Gastroesophageal sphincter (tissue), 4 donors: ENCODE measurements at regions not wholly inside any gene's neighbourhood (a gene's known extent, or its start where the extent isn't known, plus 50 kb on each side); places are given as distances from the start of the nearest gene placed in this dataset.

Experiments used
- ATAC-seq: fragments of 150-250 bp; one replicate; pipeline ENCODE4 v1.9.1; 2016; ENCODE audit warnings: mild to moderate bottlenecking, moderate library complexity
- H3K27ac ChIP-seq, 4 donors: fragments of 200-600 bp; sonication (generic) in 3 of 4; 1 replicate in 3 of 4; 2 replicates in 1 of 4; pipeline ENCODE4 v1.5.1; 2016 to 2019
- H3K27me3 ChIP-seq: fragments of 200-600 bp; sonication (generic); one replicate; pipeline ENCODE4 v1.5.1; 2019
- H3K36me3 ChIP-seq, 2 donors: fragments of 200-600 bp; sonication (generic); one replicate each; pipeline ENCODE4 v1.5.1; 2019; ENCODE audit warnings: control low read depth in 1 of 2
- H3K4me1 ChIP-seq, 3 donors: fragments of 200-600 bp; sonication (generic); 1 replicate in 2 of 3; 2 replicates in 1 of 3; pipeline ENCODE4 v1.5.1; 2016 to 2019; ENCODE audit warnings: control low read depth in 2 of 3
- H3K4me3 ChIP-seq, 2 donors: fragments of 200-600 bp; sonication (generic); one replicate each; pipeline ENCODE4 v1.5.1; 2019; ENCODE audit warnings: mild to moderate bottlenecking in 1 of 2, moderate library complexity in 1 of 2
- H3K9me3 ChIP-seq, 3 donors: fragments of 200-600 bp; sonication (generic); one replicate each; pipeline ENCODE4 v1.5.1; 2017 to 2019; ENCODE audit warnings: control low read depth in 2 of 3
- EP300 ChIP-seq: sonication (generic); formaldehyde crosslinking; IDR thresholded peaks from one replicate; pipeline ENCODE4 v1.6.1; 2017; ENCODE audit warnings: antibody characterized with exemption, mild to moderate bottlenecking
- POLR2A ChIP-seq, 2 donors: fragments of 450-650 bp; IDR thresholded peaks; one replicate each; pipeline ENCODE4 v1.6.1; 2017; ENCODE audit warnings: antibody characterized with exemption in 2 of 2, mild to moderate bottlenecking in 2 of 2, moderate library complexity in 1 of 2
- POLR2AphosphoS5 ChIP-seq: sonication (generic); formaldehyde crosslinking; IDR thresholded peaks from one replicate; pipeline ENCODE4 v1.6.1; 2017; ENCODE audit warnings: antibody characterized with exemption
- WGBS, 2 donors: methylation state at CpG; one replicate each; pipeline ENCODE4 v1.1.5; 2018; ENCODE audit warnings: low coverage in 1 of 2; 5-methylcytosine and 5-hydroxymethylcytosine counted together
- TF ChIP-seq, protein P1 (sequence below), 4 experiments: fragments of 200-600 bp in 2 of 4; fragments of 450-650 bp in 2 of 4; sonication (generic) in 1 of 4; IDR thresholded peaks; one replicate each; pipeline ENCODE4 v1.5.1; 2017 to 2019; ENCODE audit warnings: antibody characterized with exemption in 4 of 4, mild to moderate bottlenecking in 2 of 4, moderate library complexity in 2 of 4

- Histone ChIP-seq H3K27me3 (peaks cover 6% of the 10 kb centered on the region), H3K27ac (no peak overlapping the region), H3K9me3 (peaks cover 0 to 10% (median 0%) of the 10 kb centered on the region in 3 donors), H3K4me3 (no peak overlapping the region), H3K36me3 (no peaks in the 10 kb centered on the region), H3K4me1 (peaks cover 0 to 17% (median 0%) of the 10 kb centered on the region in 3 donors)
- no peak for ATAC-seq
- TF ChIP-seq POLR2A (IDR thresholded peaks at IDR 0.05) (no peak), POLR2AphosphoS5 (no peak), EP300 (no peak)
- TF ChIP-seq, protein P1, sequence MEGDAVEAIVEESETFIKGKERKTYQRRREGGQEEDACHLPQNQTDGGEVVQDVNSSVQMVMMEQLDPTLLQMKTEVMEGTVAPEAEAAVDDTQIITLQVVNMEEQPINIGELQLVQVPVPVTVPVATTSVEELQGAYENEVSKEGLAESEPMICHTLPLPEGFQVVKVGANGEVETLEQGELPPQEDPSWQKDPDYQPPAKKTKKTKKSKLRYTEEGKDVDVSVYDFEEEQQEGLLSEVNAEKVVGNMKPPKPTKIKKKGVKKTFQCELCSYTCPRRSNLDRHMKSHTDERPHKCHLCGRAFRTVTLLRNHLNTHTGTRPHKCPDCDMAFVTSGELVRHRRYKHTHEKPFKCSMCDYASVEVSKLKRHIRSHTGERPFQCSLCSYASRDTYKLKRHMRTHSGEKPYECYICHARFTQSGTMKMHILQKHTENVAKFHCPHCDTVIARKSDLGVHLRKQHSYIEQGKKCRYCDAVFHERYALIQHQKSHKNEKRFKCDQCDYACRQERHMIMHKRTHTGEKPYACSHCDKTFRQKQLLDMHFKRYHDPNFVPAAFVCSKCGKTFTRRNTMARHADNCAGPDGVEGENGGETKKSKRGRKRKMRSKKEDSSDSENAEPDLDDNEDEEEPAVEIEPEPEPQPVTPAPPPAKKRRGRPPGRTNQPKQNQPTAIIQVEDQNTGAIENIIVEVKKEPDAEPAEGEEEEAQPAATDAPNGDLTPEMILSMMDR (IDR thresholded peaks at IDR 0.05), result no peak
- 70 to 78% methylated on average over 4 of the region's 4 CpGs for WGBS, 2 donors
Measured at GRCh38 chr12:125568306-125568705, 503.1 kb downstream of the AACS start.

DNA sequence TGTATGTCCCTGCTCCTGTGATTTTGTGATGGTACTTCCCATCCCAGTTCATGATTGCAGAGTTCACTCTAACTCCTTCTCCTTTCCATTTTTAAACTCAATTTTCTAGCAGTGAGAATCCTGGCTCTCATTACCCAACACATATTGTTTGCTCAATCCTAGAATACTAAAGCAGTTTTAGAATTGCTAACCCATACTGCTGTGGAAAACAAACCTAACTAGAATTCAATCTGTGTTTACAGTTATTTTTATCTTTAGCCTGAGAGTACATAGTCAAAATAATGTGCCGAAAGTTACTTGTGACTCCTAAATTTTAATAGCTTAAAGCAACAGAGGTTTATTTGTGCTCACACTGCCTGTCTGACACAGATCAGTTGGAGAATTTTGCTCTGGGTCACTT, 508.0 kb downstream of the AACS start:
- TF ChIP-seq EP300 (no peak), POLR2A (IDR thresholded peaks at IDR 0.05) (no peak), POLR2AphosphoS5 (no peak)
- TF ChIP-seq, protein P1 (IDR thresholded peaks at IDR 0.05), result no peak
- Histone ChIP-seq H3K27me3 (no peaks in the 10 kb centered on the region), H3K36me3 (no peaks in the 10 kb centered on the region), H3K27ac (no peak overlapping the region), H3K4me1 (peaks cover 0 to 17% (median 0%) of the 10 kb centered on the region in 3 donors), H3K4me3 (no peak overlapping the region), H3K9me3 (no peaks in the 10 kb centered on the region)
- WGBS, 2 donors, result 50 to 75% methylated on average over 1 of the region's 1 CpG
- ATAC-seq, result no peak

DNA sequence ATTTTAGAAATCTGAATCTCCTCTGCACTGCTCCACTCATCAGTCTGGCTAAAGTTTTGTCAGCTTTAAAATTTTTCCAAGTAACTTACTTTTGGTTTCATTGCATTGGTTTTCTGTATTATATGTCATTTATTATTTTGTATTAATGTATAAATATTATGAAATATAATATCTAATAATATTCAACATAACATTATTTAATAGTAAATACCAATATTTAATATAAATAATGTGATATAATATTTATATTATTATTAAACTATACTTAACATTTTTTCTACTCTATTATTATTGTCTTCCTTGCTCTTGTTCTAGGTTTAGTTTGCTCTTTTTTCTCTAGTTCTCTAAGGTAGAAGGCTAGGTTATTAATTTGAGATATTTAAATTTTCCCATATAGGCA, 512.1 kb downstream of the AACS start:
- Histone ChIP-seq H3K4me1 (no peaks in the 10 kb centered on the region), H3K27me3 (no peaks in the 10 kb centered on the region), H3K9me3 (peaks cover 0 to 19% (median 0%) of the 10 kb centered on the region in 3 donors), H3K4me3 (no peak overlapping the region), H3K36me3 (no peaks in the 10 kb centered on the region), H3K27ac (no peak overlapping the region)
- ATAC-seq, result no peak
- no peak for TF ChIP-seq EP300

DNA sequence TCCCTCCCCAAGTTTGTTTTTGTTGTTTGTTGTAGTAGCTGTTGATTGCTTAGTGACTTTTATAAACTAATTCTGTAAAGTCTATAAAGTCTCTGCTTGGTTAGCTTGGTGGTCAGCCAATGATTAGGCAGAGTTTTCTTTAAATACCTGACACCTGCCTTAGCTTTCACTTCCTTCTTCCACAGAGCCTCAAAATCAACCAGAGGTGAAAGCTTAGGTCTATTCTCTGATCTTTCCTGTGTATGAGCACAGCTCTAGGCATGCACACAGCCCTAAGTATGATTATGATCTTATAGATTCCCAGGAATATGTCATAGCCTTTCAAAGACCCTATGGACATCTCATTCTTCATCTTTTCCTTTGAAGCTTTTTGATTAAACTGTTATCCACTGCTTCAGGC, 514.7 kb downstream of the AACS start:
- H3K27me3 ChIP-seq, result peaks cover 3% of the 10 kb centered on the region
- no peak overlapping the region for H3K4me3 ChIP-seq
- ATAC-seq, result no peak

DNA sequence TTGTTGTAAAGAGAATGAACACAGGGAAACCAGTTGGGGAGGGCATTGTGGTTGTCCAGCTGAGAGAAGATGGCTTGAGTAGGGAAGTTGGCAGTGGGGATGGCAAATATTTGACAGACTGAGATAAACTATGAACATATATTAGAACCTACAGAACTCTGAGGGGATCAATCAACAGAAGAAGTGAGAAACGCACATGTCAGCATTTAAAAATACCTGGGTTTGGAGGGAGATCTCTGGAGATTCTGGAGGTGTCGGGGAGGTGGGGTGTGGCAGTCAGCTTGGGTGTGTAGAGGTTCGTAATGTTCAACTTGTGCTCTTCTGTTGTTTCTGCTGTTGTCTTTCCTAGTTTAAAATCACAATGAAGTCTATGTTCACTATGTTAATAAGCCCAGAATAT, 517.8 kb downstream of the AACS start:
- Histone ChIP-seq H3K9me3 (peaks cover 0 to 19% (median 0%) of the 10 kb centered on the region in 3 donors), H3K4me3 (no peak overlapping the region), H3K36me3 (no peaks in the 10 kb centered on the region), H3K27ac (no peak overlapping the region), H3K27me3 (peaks cover 3% of the 10 kb centered on the region), H3K4me1 (no peaks in the 10 kb centered on the region)
- TF ChIP-seq POLR2AphosphoS5 (no peak), POLR2A (IDR thresholded peaks at IDR 0.05) (no peak), EP300 (no peak)
- TF ChIP-seq, protein P1 (IDR thresholded peaks at IDR 0.05), result no peak
- WGBS, 2 donors, result 68 to 93% methylated on average over 3 of the region's 3 CpGs
- ATAC-seq, result no peak

More for the DNA sequence above, 514.7 kb downstream of the AACS start:
- Histone ChIP-seq H3K27ac (no peak overlapping the region), H3K36me3 (no peaks in the 10 kb centered on the region), H3K9me3 (peaks cover 0 to 19% (median 0%) of the 10 kb centered on the region in 3 donors), H3K4me1 (no peaks in the 10 kb centered on the region)
- TF ChIP-seq EP300, result no peak
- TF ChIP-seq, protein P1 (IDR thresholded peaks at IDR 0.05), result no peak
- no peak for TF ChIP-seq POLR2AphosphoS5
- TF ChIP-seq POLR2A (IDR thresholded peaks at IDR 0.05), result no peak
